Ovary (tissue), 7 donors: ENCODE measurements at regions not wholly inside any gene's neighbourhood (a gene's known extent, or its start where the extent isn't known, plus 50 kb on each side); places are given as distances from the start of the nearest gene placed in this dataset.

Experiments
- DNase-seq, 5 donors: peaks; one replicate each; pipeline ENCODE4 v3.0.0-alpha.2; 2019 to 2020
- H3K27ac ChIP-seq, 2 donors: fragments of 200-600 bp; one replicate each; pipeline versions ENCODE4 v1.5.1 to v1.8.0; 2019 to 2022
- H3K27me3 ChIP-seq: fragments of 200-600 bp; one replicate; pipeline ENCODE4 v1.8.0; 2022
- H3K36me3 ChIP-seq: fragments of 200-600 bp; sonication (generic); one replicate; pipeline ENCODE4 v1.5.1; 2019
- H3K4me1 ChIP-seq: one replicate; pipeline ENCODE4 v1.8.1; 2013; ENCODE audit warnings: mild to moderate bottlenecking, moderate library complexity; ENCODE audit not compliant: insufficient read depth
- H3K4me3 ChIP-seq: fragments of 200-600 bp; sonication (generic); one replicate; pipeline ENCODE4 v1.5.1; 2017
- H3K9me3 ChIP-seq, 2 donors: fragments of 200-600 bp in 1 of 2; sonication (generic) in 1 of 2; one replicate each; pipeline versions ENCODE4 v1.5.1 to v1.8.1; 2013 to 2019; ENCODE audit warnings: mild to moderate bottlenecking in 1 of 2, moderate library complexity in 1 of 2
- EP300 ChIP-seq: sonication (generic); formaldehyde crosslinking; IDR thresholded peaks from one replicate; pipeline ENCODE4 v1.6.1; 2017; ENCODE audit warnings: antibody characterized with exemption
- POLR2A ChIP-seq: fragments of 450-650 bp; IDR thresholded peaks from one replicate; pipeline ENCODE4 v1.6.1; 2017; ENCODE audit warnings: antibody characterized with exemption, mild to moderate bottlenecking, moderate library complexity
- WGBS, 3 donors: extraction: QIAGEN DNeasy Blood & Tissue Kit in 1 of 3; methylation state at CpG; one replicate each; pipeline versions ENCODE4 v1.1.5 to v1.1.7; 2013 to 2017; 5-methylcytosine and 5-hydroxymethylcytosine counted together
- intact Hi-C, 4 donors: fragments of 100-400 bp; cut with DNase I; formaldehyde crosslinking; loops; one replicate each; pipeline versions ENCODE4 v1.11.0 to v1.15.1; 2022 to 2023
- TF ChIP-seq, protein P1 (sequence below), 3 donors: fragments of 450-650 bp in 2 of 3; fragments of 200-600 bp in 1 of 3; IDR thresholded peaks; one replicate each; pipeline versions ENCODE4 v1.5.1 to v1.8.0; 2016 to 2022; ENCODE audit warnings: antibody characterized with exemption in 3 of 3, mild to moderate bottlenecking in 1 of 3
- donor health status: DM: no; HTN: no; CAD: no; lungs with moderate emphysema.
- donor health status: DM: no; HTN: no; CAD: no.
- donor health status: Bipolar disorder and iron deficiency.
- donor health status: DM: no; HTN: no; CAD: no.
- donor health status: DM: yes; HTN: yes; CAD: no.

DNA sequence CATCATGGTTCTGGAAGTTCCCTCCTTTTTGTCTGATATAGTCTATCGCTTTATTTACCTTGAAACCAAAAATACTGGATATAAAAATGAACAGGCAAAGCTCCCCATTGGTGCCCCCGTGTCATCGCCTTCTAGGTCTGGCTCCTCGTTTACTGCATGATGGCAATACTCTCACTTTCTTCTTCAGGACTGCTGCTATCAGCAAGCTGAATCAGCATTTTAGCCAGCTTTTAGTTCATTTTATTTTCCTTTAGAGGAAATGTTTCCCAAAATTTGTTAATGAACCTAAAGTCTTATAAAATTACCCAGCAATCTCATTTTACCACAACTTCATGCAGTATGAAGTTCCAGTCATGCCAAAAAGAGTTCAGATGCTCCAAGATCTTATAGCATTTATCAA, 80.5 kb downstream of the ZIC3 start:
- 53 to 59% (median 58%) methylated on average over 4 of the region's 4 CpGs for WGBS, 3 donors
- H3K4me1 ChIP-seq = no peaks in the 10 kb centered on the region
- no peak for DNase-seq
- H3K27me3 ChIP-seq = no peaks in the 10 kb centered on the region
- no peak overlapping the region for H3K4me3 ChIP-seq
- H3K36me3 ChIP-seq = no peaks in the 10 kb centered on the region
- H3K27ac ChIP-seq = no peak overlapping the region
- TF ChIP-seq, protein P1, sequence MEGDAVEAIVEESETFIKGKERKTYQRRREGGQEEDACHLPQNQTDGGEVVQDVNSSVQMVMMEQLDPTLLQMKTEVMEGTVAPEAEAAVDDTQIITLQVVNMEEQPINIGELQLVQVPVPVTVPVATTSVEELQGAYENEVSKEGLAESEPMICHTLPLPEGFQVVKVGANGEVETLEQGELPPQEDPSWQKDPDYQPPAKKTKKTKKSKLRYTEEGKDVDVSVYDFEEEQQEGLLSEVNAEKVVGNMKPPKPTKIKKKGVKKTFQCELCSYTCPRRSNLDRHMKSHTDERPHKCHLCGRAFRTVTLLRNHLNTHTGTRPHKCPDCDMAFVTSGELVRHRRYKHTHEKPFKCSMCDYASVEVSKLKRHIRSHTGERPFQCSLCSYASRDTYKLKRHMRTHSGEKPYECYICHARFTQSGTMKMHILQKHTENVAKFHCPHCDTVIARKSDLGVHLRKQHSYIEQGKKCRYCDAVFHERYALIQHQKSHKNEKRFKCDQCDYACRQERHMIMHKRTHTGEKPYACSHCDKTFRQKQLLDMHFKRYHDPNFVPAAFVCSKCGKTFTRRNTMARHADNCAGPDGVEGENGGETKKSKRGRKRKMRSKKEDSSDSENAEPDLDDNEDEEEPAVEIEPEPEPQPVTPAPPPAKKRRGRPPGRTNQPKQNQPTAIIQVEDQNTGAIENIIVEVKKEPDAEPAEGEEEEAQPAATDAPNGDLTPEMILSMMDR (IDR thresholded peaks at IDR 0.05) = no peak
- TF ChIP-seq POLR2A = no peak
- no peak for TF ChIP-seq EP300
- H3K9me3 ChIP-seq = no peaks in the 10 kb centered on the region
- intact Hi-C loops = no loop called here

DNA sequence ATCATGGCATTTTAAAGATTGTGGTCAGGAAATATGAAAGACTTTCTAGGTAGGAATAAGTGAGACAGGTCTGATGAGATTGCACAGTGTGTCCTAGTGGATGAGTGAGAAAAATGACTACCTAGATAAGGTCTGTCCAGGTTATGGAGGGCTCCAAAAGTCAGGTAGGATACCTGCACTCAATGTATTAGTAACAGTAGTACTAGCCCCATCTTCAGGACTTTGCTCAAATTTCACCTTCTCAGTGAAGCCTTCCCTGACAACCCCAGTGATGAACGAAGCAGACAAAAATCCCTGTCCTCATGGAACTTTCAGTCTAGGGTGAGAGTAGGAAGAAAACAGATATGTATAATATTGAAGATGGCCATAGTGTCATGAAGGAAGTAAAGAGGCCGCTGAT, 85.7 kb downstream of the ZIC3 start:
- Histone ChIP-seq H3K36me3 (no peaks in the 10 kb centered on the region), H3K27me3 (no peaks in the 10 kb centered on the region), H3K9me3 (no peaks in the 10 kb centered on the region), H3K4me1 (no peaks in the 10 kb centered on the region), H3K27ac (no peak overlapping the region), H3K4me3 (no peak overlapping the region)
- 39 to 50% (median 39%) methylated on average over 2 of the region's 2 CpGs for WGBS, 3 donors
- TF ChIP-seq EP300 (no peak), POLR2A (no peak)
- TF ChIP-seq, protein P1 (IDR thresholded peaks at IDR 0.05) = no peak
- intact Hi-C loops = no loop called here
- DNase-seq = no peak

DNA sequence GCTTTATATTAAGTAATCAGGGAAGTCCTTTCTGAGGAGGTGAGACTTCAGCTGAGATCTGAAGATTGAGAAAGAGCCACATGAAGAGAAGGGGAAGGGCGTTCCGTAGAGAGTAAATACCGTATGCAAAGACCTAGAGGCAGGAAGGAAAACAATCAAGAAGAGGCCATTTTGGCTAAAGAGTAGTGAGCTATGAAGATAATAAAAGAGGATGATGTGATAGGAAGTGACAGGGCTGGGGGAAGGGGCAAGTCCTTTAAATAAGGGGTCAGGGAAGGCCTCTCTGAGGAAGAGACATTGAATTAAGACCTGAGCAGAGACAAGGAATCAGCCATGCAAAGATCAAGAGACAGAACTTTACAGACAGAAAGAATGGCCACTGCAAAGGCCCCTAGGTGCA, 86.2 kb downstream of the ZIC3 start:
- DNase-seq = no peak
- Histone ChIP-seq H3K36me3 (no peaks in the 10 kb centered on the region), H3K9me3 (no peaks in the 10 kb centered on the region), H3K27me3 (no peaks in the 10 kb centered on the region), H3K27ac (no peak overlapping the region), H3K4me1 (no peaks in the 10 kb centered on the region), H3K4me3 (no peak overlapping the region)
- TF ChIP-seq POLR2A (no peak), EP300 (no peak)
- TF ChIP-seq, protein P1 (IDR thresholded peaks at IDR 0.05) = no peak
- WGBS, 3 donors = 73 to 80% (median 76%) methylated on average over 3 of the region's 3 CpGs
- intact Hi-C loops = no loop called here

DNA sequence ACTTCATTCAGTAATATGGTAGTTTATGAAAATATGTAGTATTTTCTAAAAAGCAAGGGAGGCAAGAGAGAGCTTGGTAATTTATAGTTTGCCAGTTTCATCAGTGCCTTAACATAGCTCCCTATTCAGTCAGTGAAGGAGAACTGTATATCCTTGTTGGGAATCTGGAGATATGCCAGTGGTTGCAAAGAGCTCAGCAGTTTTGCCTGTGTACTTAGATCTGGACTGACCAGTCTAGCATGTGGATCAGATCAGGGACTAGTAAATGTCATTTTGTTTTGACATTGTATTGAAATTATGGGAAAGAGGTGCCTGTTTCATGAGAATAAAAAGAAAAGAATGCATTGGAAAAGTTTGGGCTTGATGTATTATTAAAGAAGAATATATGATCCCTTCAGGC, 88.6 kb downstream of the ZIC3 start:
- Histone ChIP-seq H3K9me3 (no peaks in the 10 kb centered on the region), H3K27ac (no peak overlapping the region), H3K4me3 (no peak overlapping the region), H3K36me3 (no peaks in the 10 kb centered on the region), H3K27me3 (no peaks in the 10 kb centered on the region), H3K4me1 (no peaks in the 10 kb centered on the region)
- intact Hi-C loops = no loop called here
- TF ChIP-seq POLR2A = no peak
- no peak for TF ChIP-seq EP300
- TF ChIP-seq, protein P1 (IDR thresholded peaks at IDR 0.05) = no peak
- no peak for DNase-seq

DNA sequence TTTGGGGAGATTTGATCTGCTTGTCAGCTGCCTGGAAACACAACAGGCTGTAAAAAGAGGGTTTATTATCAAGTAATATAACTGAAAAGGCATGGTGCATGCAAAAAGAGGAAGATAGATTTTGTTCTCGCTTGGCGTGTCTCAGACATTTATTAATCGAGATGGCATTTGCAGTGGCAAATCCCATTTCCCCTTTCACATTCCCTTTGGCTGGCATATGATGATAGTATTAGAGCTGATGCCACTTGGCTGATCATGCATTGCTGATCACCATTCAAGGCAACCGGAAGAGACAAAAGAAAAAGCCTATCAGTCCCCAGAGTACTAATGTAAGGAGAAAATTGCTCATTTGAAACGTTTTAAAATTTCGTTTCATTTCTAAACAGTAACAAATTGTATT, 101.8 kb downstream of the ZIC3 start:
- 58 to 67% (median 64%) methylated on average over 6 of the region's 6 CpGs for WGBS, 3 donors
- H3K9me3 ChIP-seq = no peaks in the 10 kb centered on the region
- H3K4me3 ChIP-seq = no peak overlapping the region
- H3K4me1 ChIP-seq = no peaks in the 10 kb centered on the region
- no peak for DNase-seq
- intact Hi-C loops = no loop called here
- H3K27ac ChIP-seq = no peak overlapping the region
- TF ChIP-seq EP300 = no peak
- TF ChIP-seq POLR2A = no peak
- TF ChIP-seq, protein P1 (IDR thresholded peaks at IDR 0.05) = no peak
- no peaks in the 10 kb centered on the region for H3K27me3 ChIP-seq
- H3K36me3 ChIP-seq = no peaks in the 10 kb centered on the region
